ENCODE measurements at regions not wholly inside any gene's neighbourhood (a gene's known extent, or its start where the extent isn't known, plus 50 kb on each side); places are given as distances from the start of the nearest gene placed in this dataset.
A peak's percentile ranks its signal among the peaks of the same experiment; 100 is the strongest.

DNA sequence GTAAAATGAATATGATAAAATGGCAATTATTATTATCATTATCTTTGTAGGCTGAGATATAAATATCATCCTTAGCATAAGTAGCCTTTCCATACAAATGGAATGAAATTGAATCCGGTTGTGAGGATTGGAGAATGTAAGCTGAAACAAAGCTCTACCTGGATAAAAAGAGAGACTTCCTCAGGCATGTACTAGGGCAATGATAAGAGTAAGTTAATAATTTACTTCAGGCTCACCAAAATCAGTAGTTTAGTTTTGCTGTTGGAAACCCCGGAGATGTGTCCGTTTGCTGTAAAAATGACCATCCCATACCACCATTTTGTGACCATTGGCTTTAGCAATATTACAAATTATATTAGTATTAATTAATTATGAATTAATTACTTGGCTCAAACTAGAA, 96.3 kb downstream of the C12orf75 start:
- Histone ChIP-seq H3K9ac (ENCODE audit: extremely low read depth, low read length, poor library complexity, severe bottlenecking) (no peak overlapping the region), H3K36me3 (ENCODE audit: control insufficient read depth, insufficient read depth, low read length) (no peaks in the 10 kb centered on the region), H3K27me3 (ENCODE audit: control insufficient read depth, insufficient read depth, low read length, poor library complexity, severe bottlenecking) (no peaks in the 10 kb centered on the region), H3K4me3 (ENCODE audit: low read length) (peak overlapping the region; percentile 41), H3K9me3 (ENCODE audit: control insufficient read depth, low read length) (no peaks in the 10 kb centered on the region), H3K4me1 (ENCODE audit: control insufficient read depth, insufficient read depth, low read length) (peaks cover 18% of the 10 kb centered on the region), H3K27ac (ENCODE audit: low read depth, low read length) (no peak overlapping the region)
- H3K36me3 Mint-ChIP-seq (ENCODE audit: low read depth) = no peaks in the 10 kb centered on the region
- no peak for DNase-seq
- no peaks in the 10 kb centered on the region for H3K9me3 Mint-ChIP-seq
- peaks cover 30% of the 10 kb centered on the region for H3K4me1 Mint-ChIP-seq
- 73% methylated on average over 1 of the region's 3 CpGs; no CpG with 5 or more reads in 1 of the 2 experiments for WGBS, 2 experiments (ENCODE audit: insufficient coverage in 1 of 2, insufficient read length in 1 of 2)
- no peak overlapping the region for H3K4me3 Mint-ChIP-seq
- H3K27me3 Mint-ChIP-seq (ENCODE audit: insufficient read depth) = peaks cover 1% of the 10 kb centered on the region
- TF ChIP-seq, protein P1, sequence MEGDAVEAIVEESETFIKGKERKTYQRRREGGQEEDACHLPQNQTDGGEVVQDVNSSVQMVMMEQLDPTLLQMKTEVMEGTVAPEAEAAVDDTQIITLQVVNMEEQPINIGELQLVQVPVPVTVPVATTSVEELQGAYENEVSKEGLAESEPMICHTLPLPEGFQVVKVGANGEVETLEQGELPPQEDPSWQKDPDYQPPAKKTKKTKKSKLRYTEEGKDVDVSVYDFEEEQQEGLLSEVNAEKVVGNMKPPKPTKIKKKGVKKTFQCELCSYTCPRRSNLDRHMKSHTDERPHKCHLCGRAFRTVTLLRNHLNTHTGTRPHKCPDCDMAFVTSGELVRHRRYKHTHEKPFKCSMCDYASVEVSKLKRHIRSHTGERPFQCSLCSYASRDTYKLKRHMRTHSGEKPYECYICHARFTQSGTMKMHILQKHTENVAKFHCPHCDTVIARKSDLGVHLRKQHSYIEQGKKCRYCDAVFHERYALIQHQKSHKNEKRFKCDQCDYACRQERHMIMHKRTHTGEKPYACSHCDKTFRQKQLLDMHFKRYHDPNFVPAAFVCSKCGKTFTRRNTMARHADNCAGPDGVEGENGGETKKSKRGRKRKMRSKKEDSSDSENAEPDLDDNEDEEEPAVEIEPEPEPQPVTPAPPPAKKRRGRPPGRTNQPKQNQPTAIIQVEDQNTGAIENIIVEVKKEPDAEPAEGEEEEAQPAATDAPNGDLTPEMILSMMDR (conservative IDR thresholded peaks at IDR 0.05) = no peak
- no peak overlapping the region for H3K27ac Mint-ChIP-seq

GRCh38 chr12:105427883-105428282, 97.4 kb downstream of the C12orf75 start:
- Histone ChIP-seq H3K4me3 (ENCODE audit: low read length) (no peak overlapping the region), H3K27ac (ENCODE audit: low read depth, low read length) (no peak overlapping the region), H3K4me1 (ENCODE audit: control insufficient read depth, insufficient read depth, low read length) (peaks cover 21% of the 10 kb centered on the region), H3K27me3 (ENCODE audit: control insufficient read depth, insufficient read depth, low read length, poor library complexity, severe bottlenecking) (no peaks in the 10 kb centered on the region), H3K9me3 (ENCODE audit: control insufficient read depth, low read length) (no peaks in the 10 kb centered on the region), H3K36me3 (ENCODE audit: control insufficient read depth, insufficient read depth, low read length) (no peaks in the 10 kb centered on the region), H3K9ac (ENCODE audit: extremely low read depth, low read length, poor library complexity, severe bottlenecking) (no peak overlapping the region)
- peaks cover 31% of the 10 kb centered on the region for H3K4me1 Mint-ChIP-seq
- H3K27me3 Mint-ChIP-seq (ENCODE audit: insufficient read depth) = peaks cover 1% of the 10 kb centered on the region
- no peaks in the 10 kb centered on the region for H3K9me3 Mint-ChIP-seq
- TF ChIP-seq, protein P1 (conservative IDR thresholded peaks at IDR 0.05) = peak; percentile 56
- no peak overlapping the region for H3K4me3 Mint-ChIP-seq
- H3K27ac Mint-ChIP-seq = no peak overlapping the region
- no peak for DNase-seq
- no peaks in the 10 kb centered on the region for H3K36me3 Mint-ChIP-seq (ENCODE audit: low read depth)

DNA sequence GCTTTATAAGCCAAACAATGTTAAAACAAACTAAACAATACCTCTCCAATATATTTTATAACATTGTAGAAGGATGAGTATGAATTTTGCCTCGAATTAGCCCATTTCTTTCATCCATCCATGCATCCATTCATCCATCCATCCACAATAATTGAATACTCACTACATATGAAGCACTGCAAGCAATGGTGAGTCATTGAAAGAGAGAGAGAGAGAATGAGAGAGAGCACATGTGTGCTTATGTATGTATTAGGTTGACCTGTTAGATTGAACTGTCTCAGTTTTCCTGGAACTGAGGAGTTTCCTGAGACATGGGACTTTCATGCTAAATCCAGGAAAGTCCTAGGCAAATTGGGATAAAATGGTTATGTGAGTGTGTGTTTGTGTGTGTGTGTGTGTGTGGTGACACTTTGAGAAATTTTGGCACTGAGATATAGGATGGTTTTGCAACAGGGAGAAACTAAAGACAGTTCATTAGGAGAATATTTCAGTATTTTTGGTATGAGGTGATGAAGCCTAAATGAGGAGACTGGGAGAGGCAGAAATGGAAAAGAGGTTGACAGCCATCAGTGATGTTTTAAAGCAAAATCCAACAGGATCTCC, 98.4 kb downstream of the C12orf75 start:
- no peak overlapping the region for H3K27ac Mint-ChIP-seq
- no peak overlapping the region for H3K4me3 Mint-ChIP-seq
- H3K9ac ChIP-seq (ENCODE audit: extremely low read depth, low read length, poor library complexity, severe bottlenecking) = no peak overlapping the region
- no CpG with 5 or more reads among the region's 1 CpG for WGBS, 2 experiments (ENCODE audit: insufficient coverage in 1 of 2, insufficient read length in 1 of 2)
- H3K9me3 Mint-ChIP-seq = no peaks in the 10 kb centered on the region
- no peaks in the 10 kb centered on the region for H3K36me3 Mint-ChIP-seq (ENCODE audit: low read depth)
- peaks cover 1% of the 10 kb centered on the region for H3K27me3 Mint-ChIP-seq (ENCODE audit: insufficient read depth)
- H3K9me3 ChIP-seq (ENCODE audit: control insufficient read depth, low read length) = no peaks in the 10 kb centered on the region
- H3K27me3 ChIP-seq (ENCODE audit: control insufficient read depth, insufficient read depth, low read length, poor library complexity, severe bottlenecking) = no peaks in the 10 kb centered on the region
- no peak overlapping the region for H3K4me3 ChIP-seq (ENCODE audit: low read length)
- peaks cover 25% of the 10 kb centered on the region for H3K4me1 Mint-ChIP-seq
- TF ChIP-seq, protein P1 (conservative IDR thresholded peaks at IDR 0.05) = no peak
- no peaks in the 10 kb centered on the region for H3K36me3 ChIP-seq (ENCODE audit: control insufficient read depth, insufficient read depth, low read length)
- H3K4me1 ChIP-seq (ENCODE audit: control insufficient read depth, insufficient read depth, low read length) = peaks cover 17% of the 10 kb centered on the region
- DNase-seq = no peak
- no peak overlapping the region for H3K27ac ChIP-seq (ENCODE audit: low read depth, low read length)

Measured in endodermal cell (in vitro differentiated cells).